Transverse colon (tissue), 3 donors: ENCODE measurements at regions not wholly inside any gene's neighbourhood (a gene's known extent, or its start where the extent isn't known, plus 50 kb on each side); places are given as distances from the start of the nearest gene placed in this dataset.

ENCODE experiments used
- POLR2A ChIP-seq: fragments of 450-650 bp; IDR thresholded peaks from one replicate; pipeline ENCODE4 v1.6.1; 2016; ENCODE audit warnings: antibody characterized with exemption, mild to moderate bottlenecking, moderate library complexity
- POLR2AphosphoS5 ChIP-seq, 3 donors: sonication (generic); formaldehyde crosslinking; IDR thresholded peaks; one replicate each; pipeline ENCODE4 v1.6.1; 2016; ENCODE audit warnings: antibody characterized with exemption in 3 of 3

GRCh38 chr10:111686796-111687195 lies 496.8 kb downstream of the GPAM start:
- TF ChIP-seq POLR2AphosphoS5 (IDR thresholded peaks at IDR 0.05) (no peak), POLR2A (no peak)
